CD1c-positive myeloid dendritic cell (primary cell): ENCODE measurements at regions not wholly inside any gene's neighbourhood (a gene's known extent, or its start where the extent isn't known, plus 50 kb on each side); places are given as distances from the start of the nearest gene placed in this dataset.

Experiments
- DNase-seq: peaks from one replicate; pipeline ENCODE4 v3.0.0-alpha.2; 2016; ENCODE audit errors: extremely low spot score

DNA sequence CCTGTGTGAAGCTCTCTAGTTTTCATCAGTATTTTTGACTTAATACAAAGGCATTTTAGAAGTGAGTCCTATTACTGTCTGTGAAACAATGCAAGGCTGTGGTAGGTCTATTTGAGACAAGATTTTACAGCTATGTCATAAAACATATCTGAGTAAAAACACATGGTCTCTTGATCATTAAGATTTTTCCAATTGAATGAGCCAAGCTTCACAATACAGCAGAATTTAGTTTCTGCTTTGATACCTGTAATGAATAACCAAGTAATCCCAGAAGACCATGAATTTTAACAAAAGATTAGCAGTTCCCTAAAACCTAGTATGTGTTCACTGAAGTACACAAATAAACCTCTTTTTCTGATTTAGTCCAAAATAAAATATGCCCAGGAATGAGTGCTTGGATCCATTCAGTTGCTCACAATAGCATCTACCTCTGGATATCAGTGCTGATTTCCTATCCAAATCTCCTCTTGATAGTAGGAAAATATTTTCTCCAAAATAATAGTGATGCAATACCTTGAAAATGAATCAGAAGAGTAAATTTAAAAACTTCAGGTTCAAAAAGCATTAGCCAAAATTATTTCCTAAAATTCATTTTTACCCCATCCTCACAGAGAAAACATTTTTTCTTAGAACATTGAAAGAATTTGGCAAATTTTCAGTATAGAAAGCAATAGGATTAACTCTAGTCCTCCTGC is 533.5 kb upstream of the SGCG start:
- no peak for DNase-seq

DNA sequence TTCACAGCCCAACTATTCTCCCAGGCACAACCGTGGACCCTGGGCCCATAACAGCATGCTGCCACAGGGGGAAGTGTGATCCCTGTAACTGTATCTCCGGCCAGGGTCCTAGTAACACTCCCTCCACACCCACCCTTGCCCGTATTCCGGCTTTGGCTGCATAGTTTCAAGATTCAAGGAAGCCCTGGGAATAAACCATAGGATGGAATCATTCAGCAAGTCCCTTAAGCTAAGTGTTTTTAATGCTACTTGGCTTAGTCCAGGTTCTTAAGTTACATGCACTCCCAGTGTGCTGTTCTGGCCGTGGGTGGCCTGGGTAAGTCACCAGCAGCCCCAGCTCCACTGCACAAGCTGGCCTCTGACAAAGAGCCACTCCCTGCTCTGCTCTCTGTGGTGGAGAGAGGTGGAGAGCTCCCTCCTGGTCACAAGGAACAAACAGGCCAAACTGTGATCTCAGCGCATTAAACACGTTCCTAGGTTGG is 532.4 kb upstream of the SGCG start:
- no peak for DNase-seq

DNA sequence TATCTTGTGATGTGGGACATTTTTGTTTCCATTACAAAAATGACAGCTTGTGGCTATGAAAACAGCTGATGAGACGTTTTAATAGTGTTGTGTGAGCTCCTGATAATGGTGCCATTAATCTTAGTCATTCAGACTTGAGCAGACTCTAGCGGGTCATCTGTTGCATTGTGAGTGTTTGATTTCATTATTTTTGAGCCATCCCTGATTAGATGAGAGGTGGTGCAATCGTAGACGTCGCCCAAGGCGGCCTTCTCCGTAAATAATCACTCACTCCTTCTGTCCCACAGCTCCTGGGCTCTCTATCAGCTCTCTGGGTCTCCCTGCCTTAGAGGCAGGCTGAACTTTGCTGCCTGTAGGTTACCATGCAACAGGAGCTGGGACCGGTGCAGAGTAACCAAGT is 528.0 kb upstream of the SGCG start:
- DNase-seq: no peak

DNA sequence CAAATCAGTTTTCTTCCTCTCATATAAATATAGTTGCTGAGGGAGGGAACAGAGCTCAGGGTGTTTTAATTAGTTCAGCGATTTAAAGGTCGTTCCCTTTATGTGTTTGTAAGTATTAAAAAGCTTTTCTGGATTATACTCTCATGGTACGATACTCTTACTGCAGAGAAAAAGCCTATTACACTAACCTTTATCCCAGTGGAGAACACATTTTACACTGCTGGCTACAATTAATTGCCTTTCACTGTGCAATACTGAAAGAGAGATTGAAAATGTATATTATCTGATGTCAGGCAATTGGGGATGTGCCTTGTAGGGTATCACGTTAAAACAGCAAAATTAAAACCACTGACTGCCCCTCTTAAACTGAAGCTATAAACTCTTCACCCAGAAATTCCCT is 526.9 kb upstream of the SGCG start:
- no peak for DNase-seq

DNA sequence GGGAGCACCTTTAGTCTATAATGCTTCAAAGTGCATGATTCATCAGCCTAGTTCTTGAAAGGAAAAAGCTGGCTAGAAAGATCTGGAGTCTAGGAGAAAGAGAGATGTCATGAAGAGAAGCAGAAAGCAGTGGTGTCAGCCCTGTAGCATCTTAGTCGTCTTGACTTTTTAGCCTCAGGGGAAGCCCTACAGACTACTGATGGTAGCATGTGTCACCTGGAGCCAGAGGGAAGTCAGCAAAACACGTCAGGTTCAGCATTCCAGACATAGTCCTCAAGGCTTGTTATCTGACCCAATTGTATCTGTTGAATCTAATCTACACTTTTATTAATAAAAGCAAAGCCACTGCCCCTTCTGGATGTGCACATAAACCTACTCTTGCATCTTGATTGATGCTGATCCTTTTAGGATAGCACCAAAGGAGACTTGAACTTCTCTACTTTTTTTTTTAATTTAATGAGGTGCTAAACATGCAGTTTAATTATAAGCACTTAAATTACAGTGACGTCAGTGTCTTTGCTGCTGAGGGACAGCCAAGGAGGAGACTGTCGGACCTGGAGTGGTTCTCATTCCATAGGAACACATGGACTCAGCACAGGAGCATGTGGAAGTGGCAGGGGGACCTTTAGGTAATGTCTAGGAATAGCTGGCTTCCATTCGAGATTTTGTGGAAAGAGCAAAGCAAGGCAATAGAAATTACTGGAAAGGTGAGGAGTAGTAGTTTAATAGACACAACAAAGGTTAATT is 525.5 kb upstream of the SGCG start:
- no peak for DNase-seq

DNA sequence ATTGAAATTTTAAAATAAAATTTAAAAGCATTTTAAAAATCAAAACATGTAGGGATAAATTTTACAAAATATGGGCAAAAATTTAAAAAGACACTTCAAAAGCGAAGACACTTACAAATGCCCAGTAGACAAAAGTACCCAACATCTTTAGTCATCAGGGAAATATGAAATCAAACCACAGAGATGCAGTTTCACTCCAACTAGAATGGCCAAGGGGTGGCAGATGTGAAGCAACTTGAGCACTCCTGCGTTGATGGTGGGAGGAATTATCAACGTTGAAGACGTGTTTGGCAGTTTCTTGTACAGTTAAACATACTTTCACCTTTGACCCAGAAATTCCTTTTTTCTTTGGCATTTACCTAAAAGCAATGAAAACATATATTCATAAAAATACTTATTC is 518.0 kb upstream of the SGCG start:
- DNase-seq: no peak

DNA sequence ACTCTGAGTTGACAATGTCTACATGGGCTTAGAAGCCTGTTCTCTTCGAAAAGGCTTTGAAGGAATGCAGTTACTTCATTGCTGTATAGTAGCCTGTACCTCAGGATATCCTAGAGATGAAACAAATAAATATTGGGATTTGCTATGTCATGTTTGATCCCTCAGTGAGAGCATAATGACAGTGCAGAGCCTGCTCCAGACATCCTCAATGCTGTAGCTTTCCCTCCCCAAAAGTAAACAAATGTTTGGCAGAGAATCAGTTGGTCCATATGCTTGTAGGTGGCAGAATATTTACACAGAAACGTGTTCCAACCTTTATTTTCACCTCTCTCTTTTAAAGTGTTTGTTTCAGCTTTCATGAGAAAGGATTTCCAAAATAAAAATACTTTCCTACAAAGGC is 515.3 kb upstream of the SGCG start:
- no peak for DNase-seq

DNA sequence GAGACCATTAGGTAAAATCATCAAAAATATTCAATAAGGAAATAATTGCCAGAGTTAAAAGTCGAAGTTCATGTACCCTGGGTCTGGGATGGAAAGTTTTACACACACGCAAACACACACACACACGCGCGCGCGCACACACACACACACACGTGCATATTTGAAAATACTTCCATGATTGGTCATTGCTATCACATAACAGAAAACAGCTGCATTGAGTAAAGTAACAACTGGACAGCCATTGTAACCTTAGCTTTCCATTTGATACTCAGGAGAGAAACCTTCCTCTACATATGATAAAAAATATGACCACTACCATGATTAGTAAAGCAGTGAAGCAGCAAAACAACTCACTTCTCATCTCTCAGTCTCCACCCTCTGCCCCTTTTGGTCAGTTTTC is 490.0 kb upstream of the SGCG start:
- no peak for DNase-seq

DNA sequence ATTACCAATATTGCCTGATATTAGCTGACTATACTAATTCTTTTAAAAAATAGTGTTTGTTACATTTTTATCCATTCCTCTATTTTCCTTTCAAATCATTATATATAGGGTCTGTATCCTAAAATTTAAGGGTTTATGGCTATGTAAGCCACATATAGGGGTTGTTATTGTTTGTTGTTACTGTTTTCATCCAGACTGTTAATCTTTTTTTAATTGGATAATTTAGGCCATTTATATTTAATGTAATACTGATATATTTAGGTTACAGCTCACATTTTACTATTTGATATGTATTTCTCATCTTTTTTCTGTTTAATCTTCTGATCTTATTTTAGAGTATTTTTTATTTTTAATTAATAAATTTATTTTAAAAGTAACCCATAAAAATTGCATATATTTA is 487.1 kb upstream of the SGCG start:
- DNase-seq: no peak

DNA sequence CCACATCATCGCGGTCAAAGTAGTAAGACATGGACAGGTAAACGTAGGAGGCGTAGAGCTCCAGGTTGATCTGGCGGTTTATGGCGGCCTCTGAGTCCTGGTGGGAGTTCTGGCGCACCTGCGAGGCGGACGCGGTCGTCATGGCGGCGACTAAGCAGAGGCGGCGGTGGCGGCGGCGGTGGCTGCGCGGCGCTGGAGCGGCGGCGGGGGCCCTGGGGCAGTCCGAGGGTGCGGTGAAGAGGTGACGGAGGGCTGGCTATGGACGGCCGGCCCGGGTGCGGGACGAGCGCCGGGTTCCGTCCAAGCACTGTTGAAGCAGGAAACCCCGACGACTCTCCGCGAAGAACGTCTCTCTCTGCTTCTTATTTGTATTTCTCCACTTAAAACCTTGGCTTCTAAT is 484.3 kb upstream of the SGCG start:
- DNase-seq: no peak

DNA sequence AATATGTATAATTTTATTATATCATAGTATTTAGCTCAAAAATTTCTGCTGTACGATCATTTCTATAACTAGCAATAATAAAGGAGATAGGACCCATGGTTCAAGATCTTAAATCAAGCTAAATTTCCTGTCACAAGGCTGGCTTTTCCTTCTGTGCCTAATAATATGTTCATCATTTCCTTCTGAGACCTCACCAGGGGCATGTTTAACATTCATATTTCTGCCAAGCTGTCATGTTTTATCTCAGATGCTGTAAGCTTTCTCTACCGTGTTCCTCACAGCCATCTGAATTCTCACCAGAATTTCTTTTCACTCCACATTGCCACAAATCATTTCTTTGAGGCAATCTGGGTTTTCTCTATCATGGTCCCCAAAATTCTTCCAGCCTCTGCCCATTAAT is 482.3 kb upstream of the SGCG start:
- no peak for DNase-seq

DNA sequence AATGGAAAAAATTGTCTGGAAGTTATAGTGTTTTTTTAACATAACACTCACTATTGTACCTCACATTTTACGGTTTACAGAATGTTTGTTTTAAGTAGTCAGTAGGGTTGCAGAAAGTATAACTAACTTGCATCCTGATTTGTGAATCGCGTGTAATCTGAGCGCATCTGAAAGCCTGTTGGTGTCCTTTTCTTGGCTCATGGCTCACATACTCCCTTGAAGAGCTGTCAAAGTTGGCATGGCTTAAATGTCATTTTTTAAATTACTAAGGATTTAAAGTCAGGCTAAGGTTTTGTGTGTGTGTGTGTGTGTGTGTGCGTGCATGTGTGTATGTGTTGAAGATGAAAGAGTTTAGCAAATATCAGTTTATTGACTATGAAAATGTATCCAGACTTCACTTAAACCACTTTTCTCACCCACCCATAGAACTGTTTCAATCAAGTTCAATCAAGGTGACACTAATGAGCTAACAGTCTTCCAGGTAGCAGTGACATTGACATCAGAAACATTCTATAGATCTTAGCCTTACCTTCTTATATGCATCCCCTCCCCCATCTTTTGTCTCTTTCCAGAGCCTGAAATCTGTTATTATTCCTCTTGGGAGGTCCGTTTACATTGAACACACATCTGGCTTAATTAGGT is 480.4 kb upstream of the SGCG start:
- no peak for DNase-seq

DNA sequence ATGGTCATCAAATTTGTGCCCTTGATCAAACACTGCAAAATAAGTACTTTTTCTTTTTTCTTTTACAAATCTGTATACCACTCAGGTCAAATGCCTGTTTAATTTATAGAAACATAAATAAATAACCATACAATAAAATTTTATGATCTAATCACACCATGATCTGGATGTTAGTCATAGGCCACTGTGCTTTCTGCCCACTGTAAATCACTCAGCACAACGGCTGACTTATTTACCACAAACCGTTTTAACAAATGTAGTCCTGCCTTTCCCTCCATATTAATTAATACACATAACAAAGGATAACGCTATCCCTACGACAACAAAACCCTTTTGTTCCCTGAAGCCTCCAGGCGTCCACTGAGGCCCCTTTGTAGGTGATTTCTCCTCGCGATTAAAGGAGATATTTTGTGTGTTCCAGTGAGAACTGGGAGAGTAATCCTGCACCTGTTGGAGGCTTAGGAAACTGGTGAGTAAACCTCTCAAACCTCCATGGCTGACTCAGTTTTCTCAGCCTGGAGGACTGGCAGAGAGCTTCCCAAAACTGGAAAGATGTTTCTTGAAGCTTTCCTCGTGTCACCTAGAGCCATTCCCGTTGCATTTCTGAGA is 477.1 kb upstream of the SGCG start:
- DNase-seq: no peak

DNA sequence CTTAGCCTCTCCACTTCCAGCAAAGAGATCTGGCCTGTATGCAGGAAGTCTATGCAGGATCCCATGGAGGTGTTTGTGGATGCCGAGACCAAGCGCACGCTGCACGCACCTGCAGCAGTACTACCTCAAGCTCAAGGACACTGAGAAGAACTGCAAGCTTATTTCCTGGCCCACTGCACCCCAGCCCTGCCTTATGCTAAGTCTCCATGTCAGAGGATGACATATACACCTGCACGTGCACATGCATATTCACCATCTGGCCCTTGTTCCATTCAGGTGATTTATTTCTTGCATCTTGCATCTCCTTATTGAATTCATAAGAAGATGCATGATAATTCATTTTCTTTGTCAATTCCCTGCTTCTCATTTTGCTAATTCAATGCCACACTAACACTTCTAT is 472.8 kb upstream of the SGCG start:
- no peak for DNase-seq

DNA sequence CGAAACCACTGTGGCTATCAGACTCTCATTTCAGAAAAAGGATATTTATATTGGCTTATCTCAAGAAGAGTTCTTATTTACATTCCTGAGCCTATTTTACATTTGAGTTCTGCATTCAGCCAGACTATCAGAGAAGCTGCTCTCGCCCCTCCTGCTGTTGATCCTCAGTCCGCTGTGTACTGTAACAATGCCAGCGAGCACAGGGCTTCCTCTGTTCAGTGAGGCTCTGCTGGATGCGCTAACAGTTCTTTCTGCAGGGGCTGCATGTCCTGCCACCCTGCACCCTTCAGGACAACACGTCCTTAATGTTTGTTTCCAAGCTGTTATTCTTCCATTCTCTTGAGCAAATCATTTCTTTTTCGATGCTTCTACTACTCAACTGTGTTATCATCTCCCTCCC is 463.7 kb upstream of the SGCG start:
- DNase-seq: no peak

DNA sequence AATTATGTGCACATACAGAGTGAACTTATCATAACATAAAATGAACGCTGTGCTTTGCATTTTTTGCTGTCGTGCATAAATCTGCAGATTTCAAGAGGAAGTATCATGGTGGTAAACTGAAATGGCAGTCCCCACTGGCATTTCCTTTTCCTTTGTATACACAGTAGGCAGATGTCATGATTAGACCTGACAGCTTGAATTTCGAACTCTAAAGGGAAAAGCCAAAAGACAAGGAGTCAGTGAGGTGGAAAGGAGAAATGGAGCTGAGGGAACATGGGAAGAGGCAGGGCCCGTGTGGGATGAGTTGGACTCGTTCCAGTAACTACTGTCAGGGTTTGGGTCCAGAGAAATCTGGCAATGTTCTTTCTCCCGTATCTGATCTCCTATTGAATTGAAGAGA is 454.1 kb upstream of the SGCG start:
- DNase-seq: no peak

DNA sequence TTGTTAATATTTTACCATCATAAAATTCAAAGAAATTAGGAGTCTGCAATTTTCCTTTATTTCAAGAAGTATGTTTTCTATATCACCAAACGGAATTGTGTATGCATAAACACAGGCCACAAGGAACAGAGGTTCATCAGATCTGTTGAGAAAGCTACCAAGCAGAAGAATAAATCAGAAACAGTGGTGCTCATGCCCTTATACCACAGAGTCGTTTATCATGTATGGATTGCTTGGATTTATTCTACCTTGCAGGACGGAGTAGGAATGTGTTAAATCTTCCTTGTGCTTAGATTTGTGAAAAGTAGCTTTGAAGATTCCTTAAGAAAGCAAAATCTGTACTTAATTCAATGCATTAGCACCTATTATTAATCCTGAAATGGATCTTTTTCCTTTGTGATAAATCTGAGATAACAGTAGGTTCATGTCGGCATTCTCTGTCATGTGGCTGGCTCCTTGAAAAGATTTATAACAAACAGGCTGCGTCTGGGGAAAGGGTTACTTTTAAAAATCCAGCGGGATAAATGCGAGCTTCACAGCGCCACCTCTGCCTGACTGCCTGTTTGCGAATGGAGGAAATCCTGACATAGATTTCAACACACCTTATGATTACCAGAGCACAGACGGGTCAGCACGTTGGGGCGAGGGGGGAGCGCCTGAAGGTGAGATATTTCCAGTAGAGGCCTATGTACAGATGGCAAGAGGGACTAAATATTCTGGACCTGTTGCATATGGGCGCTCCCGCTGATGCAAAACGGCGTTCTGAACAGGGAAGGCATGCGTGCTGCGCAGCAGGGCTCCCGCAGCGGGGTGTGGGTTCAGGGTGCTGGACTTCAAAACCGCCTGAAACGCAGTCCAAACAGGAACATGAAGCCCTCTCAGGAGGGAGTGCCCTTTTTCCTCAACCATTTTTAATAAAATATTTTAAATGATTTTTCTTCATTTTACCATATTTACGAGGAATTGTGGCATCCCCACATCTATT is 445.5 kb upstream of the SGCG start:
- DNase-seq: no peak

DNA sequence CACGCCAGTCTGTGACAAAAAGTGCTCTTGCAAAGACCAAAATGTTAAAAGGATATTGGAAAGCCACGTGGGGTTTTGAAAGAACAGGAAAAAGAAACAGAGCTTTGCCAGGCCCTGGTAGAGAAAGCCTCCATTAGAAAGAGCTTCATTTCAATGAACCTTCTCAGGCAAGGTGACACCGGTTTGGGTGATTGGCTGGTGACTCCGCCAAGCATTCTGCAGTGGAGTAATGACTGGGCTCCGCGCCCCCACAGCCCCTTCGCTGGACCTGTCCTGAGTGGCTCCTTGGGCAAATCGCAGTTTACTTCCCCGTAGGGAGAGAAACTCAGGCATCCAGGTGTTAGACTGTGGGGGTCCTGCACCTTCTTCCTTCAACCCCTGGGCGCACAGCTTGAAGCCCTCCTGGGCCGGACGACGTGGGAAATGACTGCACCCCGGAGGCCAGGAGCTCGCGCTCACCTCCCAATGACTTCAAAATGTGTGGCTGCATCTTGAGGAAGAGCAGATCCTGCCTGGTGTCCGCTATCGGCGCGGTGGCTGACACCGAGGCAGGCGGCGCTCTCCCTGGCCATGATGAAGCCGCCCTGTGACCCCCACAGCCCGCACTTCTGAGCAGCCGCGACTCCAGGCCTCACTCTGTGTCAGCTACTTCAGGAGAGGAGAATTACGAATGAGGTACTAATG is 444.6 kb upstream of the SGCG start:
- no peak for DNase-seq

DNA sequence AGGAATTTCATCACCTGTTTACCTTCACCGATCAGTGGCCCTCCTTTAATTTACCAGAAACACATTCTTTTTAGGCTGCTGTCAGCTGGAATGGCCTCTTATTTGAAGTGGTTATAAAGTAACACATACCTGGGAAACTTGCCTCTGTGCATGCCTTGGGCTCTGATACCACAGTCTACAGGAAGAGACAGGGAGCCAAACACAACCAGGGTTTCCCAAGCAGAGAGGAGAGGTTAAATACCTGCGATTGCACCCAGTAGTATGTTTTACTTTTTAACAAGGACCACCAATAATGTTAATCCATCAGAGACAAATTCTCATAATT is 444.0 kb upstream of the SGCG start:
- DNase-seq: no peak

DNA sequence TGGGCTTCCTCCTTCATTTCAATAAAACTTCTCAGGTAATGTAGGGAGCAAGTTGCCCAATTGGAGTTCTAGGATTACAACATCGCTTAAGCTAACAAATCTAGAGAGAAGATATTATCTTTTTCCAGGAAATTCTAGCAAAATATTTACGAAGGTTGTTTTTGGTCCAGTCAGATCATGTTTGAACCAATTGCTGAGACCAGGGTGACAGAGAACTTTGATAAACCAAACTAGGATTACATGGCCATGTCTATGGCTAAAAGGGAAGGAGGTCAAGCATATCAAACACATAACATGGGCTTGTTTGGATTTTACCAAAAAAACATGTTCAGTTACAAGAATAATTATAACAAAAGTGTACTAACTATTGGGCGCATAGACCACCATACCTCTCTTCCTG is 442.4 kb upstream of the SGCG start:
- DNase-seq: no peak

DNA sequence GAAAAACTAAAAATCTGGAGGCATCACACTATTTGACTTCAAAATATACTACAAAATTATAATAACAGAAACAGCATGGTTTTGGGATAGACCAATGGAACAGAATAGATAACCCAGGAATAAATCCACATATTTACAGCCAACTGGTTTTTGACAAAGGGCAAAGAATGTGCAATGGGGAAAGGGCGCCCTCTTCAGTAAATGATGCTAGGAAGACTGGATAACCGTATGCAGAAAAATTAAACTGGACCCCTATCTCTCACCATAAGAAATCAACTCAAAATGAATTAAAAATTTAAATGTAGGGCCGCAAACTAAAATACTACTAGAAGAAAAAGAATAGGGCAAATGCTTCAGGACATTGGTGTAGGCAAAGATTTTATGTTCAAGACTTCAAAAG is 440.5 kb upstream of the SGCG start:
- DNase-seq: no peak
